Retinal pigment epithelial cell (primary cell): ENCODE measurements at regions not wholly inside any gene's neighbourhood (a gene's known extent, or its start where the extent isn't known, plus 50 kb on each side); places are given as distances from the start of the nearest gene placed in this dataset.

ENCODE experiments used
- DNase-seq: peaks from one replicate; pipeline ENCODE4 v3.0.0-alpha.2; 2010; ENCODE audit warnings: low read depth
- H3K4me3 ChIP-seq: 2 replicates; pipeline ENCODE4 v1.5.1; 2011; ENCODE audit warnings: mild to moderate bottlenecking, low read length, control low read depth, moderate library complexity
- TF ChIP-seq, protein P1 (sequence below): conservative IDR thresholded peaks from 2 replicates; pipeline ENCODE4 v1.5.1; 2011; ENCODE audit warnings: low read depth, low read length, control low read depth, inconsistent platforms

DNA sequence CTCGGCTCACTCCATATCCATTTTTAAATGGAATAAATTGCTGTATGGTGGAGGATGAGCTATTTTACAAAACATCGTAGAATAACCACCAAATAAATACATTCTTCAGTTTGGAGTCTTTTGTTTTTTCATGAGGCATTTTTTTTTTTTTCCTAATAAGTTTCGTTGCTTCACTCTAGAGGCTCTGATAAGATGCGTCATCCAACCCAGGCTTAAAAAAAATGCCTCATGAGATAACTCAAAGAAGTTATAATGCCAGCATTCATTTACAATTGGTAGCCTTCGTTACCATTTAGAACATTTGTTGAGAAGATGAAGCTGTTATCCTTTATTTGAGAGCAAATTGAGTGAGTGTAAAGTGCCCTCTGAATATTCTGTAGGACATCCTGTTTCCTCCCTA is 172.2 kb upstream of the CENPE start:
- TF ChIP-seq, protein P1, sequence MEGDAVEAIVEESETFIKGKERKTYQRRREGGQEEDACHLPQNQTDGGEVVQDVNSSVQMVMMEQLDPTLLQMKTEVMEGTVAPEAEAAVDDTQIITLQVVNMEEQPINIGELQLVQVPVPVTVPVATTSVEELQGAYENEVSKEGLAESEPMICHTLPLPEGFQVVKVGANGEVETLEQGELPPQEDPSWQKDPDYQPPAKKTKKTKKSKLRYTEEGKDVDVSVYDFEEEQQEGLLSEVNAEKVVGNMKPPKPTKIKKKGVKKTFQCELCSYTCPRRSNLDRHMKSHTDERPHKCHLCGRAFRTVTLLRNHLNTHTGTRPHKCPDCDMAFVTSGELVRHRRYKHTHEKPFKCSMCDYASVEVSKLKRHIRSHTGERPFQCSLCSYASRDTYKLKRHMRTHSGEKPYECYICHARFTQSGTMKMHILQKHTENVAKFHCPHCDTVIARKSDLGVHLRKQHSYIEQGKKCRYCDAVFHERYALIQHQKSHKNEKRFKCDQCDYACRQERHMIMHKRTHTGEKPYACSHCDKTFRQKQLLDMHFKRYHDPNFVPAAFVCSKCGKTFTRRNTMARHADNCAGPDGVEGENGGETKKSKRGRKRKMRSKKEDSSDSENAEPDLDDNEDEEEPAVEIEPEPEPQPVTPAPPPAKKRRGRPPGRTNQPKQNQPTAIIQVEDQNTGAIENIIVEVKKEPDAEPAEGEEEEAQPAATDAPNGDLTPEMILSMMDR, result no peak
- no peak for DNase-seq

DNA sequence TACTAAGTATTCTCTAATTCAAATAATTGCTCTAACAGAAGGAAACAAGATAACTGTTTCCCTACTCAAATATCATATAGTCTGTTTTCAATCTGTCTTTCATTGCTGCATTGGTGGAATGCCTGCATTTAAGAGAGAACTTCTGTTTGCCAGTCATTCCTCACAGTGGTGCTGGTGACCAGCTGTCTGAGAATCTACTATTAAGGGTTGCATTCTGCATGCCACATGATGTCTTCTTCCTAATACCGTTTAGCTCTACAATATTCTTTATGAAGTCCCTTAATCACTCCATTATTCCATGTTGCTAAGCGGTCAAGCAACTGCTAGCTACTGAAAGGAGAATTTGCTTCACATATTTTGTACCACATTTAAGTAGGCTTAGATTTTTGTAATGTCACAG is 167.1 kb upstream of the CENPE start:
- no peak for DNase-seq
- TF ChIP-seq, protein P1, result no peak
- no peak overlapping the region for H3K4me3 ChIP-seq

More for the DNA sequence above, 172.2 kb upstream of the CENPE start:
- H3K4me3 ChIP-seq, result no peak overlapping the region

DNA sequence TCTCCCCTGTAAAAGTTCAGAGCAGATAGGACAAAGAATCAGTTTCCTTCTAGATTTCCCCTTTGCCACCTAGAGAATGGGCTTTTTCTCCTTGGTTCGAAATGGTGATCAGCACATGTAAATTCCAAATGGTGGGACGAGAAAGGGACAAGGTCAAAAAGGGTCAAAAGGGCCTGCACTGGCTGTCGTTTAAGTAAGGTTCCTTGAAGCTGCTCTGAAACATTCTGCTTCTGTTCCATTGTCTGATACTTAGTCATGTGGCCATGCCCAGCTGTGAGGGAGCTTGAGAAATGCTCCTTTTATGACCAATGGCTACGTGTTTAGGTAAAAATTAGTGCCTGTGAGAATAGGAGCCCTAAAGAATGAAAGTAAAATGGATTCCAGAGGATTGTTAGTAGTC is 165.9 kb upstream of the CENPE start:
- H3K4me3 ChIP-seq, result no peak overlapping the region
- no peak for DNase-seq
- TF ChIP-seq, protein P1, result no peak

DNA sequence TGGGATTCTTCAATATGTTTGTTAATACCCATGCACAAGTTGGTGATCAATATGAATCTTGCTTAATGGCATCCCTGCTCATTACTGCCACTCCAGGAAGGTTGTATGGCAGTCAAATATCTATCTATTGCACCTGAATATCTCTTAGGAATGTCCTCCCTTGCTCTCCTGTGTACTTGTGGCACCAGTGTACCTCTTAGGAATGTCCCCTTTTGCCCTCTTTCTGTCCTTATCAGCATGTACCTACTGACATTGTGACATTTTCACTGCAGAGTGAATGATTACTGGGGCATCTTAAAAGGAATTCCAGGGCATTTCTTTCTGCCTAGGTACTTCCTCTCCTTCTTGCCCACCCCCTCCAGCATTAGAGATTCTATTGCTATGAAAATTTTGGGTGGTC is 163.8 kb upstream of the CENPE start:
- TF ChIP-seq, protein P1, result no peak
- H3K4me3 ChIP-seq, result no peak overlapping the region
- no peak for DNase-seq

DNA sequence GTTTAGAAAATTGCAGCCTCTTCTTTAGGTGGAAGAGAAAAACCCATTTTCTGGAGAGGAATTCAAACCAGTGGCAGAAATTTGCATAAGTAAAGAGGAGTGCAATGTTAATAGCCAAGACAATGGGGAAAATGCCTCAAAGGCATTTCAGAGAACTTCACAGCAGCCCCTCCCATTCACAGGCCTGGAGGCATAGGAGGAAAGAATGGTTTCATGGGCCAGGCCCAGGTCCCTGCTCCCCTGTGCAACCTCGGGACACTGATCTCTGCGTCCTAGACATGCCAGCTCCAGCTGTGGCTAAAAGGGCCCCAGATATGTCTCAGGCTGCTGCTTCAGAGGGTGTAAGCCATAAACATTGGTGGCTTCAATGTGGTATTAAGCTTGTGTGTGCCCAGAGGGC is 161.8 kb upstream of the CENPE start:
- no peak for DNase-seq
- H3K4me3 ChIP-seq, result no peak overlapping the region
- TF ChIP-seq, protein P1, result no peak

DNA sequence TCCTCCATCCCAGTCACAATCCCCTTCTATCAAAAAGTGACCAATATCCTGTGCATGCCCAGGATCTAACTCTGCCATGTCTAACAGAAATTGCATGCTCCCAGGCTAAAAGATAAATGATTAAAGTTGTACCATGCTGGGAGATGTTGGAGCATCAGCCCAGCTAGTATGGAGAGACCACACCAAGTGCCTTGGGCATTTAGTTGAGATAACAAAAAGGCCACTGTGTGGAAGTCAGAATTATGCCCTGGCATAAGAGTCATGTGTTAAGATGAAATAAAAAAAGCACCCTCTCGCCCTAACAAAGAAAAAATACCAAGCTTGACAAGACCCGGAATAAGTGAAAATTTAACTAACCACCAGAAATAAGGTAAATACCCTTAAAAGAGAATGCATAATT is 155.9 kb upstream of the CENPE start:
- TF ChIP-seq, protein P1, result no peak
- no peak overlapping the region for H3K4me3 ChIP-seq
- DNase-seq, result no peak

DNA sequence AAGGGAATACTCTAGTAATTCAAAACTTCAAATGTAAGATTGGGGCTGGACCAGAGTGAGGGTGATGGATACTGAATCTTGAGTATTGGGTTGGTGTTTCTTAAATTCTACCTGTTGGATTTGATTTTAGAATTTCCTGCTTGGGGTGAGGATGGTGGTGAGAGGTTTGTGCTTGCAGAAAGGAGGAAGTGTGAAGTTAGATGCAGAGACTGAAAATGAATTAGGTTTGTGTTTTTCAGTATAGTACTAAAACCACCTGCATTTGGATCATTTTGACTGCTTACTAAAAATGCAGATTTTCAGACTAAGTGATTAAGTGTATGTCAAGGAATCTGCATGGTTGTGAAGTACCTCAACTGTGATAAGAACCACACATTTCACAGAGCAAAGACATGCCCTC is 131.5 kb upstream of the CENPE start:
- H3K4me3 ChIP-seq, result no peak overlapping the region
- DNase-seq, result no peak
- TF ChIP-seq, protein P1, result no peak
